SU-DHL-6 (cell line): ENCODE measurements at regions not wholly inside any gene's neighbourhood (a gene's known extent, or its start where the extent isn't known, plus 50 kb on each side); places are given as distances from the start of the nearest gene placed in this dataset.

ENCODE experiments used
- H2AFZ ChIP-seq: fragments of 200-600 bp; sonication (generic); 2 replicates; pipeline ENCODE4 v1.6.1; 2014; ENCODE audit warnings: low read depth, mild to moderate bottlenecking, moderate library complexity, mixed read lengths, antibody characterized with exemption, low read length; ENCODE audit not compliant: severe bottlenecking
- H3F3A ChIP-seq: fragments of 200-600 bp; shearing (Covaris generic); 2 replicates; pipeline ENCODE4 v1.6.0; 2016; ENCODE audit warnings: antibody characterized with exemption, mild to moderate bottlenecking; ENCODE audit not compliant: insufficient read depth
- H3K27ac ChIP-seq: fragments of 200-600 bp; sonication (generic); 2 replicates; pipeline ENCODE4 v1.5.1; 2016; ENCODE audit warnings: low read depth, mild to moderate bottlenecking, low read length, moderate library complexity, mixed read lengths
- H3K27me3 ChIP-seq: fragments of 200-600 bp; sonication (generic), shearing (Covaris generic); 2 replicates; pipeline ENCODE4 v1.6.0; 2014; ENCODE audit warnings: mild to moderate bottlenecking, low read length
- H3K36me3 ChIP-seq: fragments of 200-600 bp; sonication (generic); 2 replicates; pipeline ENCODE4 v1.6.1; 2014; ENCODE audit warnings: mild to moderate bottlenecking, low read length, mixed read lengths
- H3K4me2 ChIP-seq: fragments of 300-600, 200-600 bp; shearing (Covaris generic), sonication (generic); 2 replicates; pipeline ENCODE4 v1.6.0; 2014; ENCODE audit warnings: low read length, low read depth, mild to moderate bottlenecking; ENCODE audit not compliant: poor library complexity, severe bottlenecking
- H3K4me3 ChIP-seq: fragments of 200-600 bp; sonication (generic); 2 replicates; pipeline ENCODE4 v1.5.1; 2014; ENCODE audit warnings: antibody characterized with exemption, low read length, mild to moderate bottlenecking, mixed read lengths; ENCODE audit not compliant: insufficient read depth, poor library complexity, severe bottlenecking
- H3K79me2 ChIP-seq: fragments of 200-600 bp; sonication (generic); 2 replicates; pipeline ENCODE4 v1.6.1; 2014; ENCODE audit warnings: mild to moderate bottlenecking, low read length, moderate library complexity; ENCODE audit not compliant: insufficient read depth
- H3K9ac ChIP-seq: fragments of 200-600 bp; sonication (generic); 2 replicates; pipeline ENCODE4 v1.7.0; 2014; ENCODE audit warnings: mild to moderate bottlenecking, low read length
- H3K9me2 ChIP-seq: fragments of 200-600 bp; sonication (generic); replicated peaks from 2 replicates; pipeline ENCODE4 v1.6.1; 2014; ENCODE audit warnings: low read length; ENCODE audit not compliant: insufficient read depth
- H3K9me3 ChIP-seq: fragments of 200-600 bp; sonication (generic); 2 replicates; pipeline ENCODE4 v1.6.1; 2014; ENCODE audit warnings: low read length, mixed read lengths; ENCODE audit not compliant: insufficient read depth
- H4K20me1 ChIP-seq: fragments of 200-600 bp; sonication (generic); 2 replicates; pipeline ENCODE4 v1.6.1; 2014; ENCODE audit warnings: low read depth, mild to moderate bottlenecking, antibody characterized with exemption, low read length, moderate library complexity, mixed read lengths
- EZH2phosphoT487 ChIP-seq: fragments of 200-600 bp; sonication (generic), shearing (Covaris generic); conservative IDR thresholded peaks from 2 replicates; pipeline ENCODE4 v1.6.1; 2018; ENCODE audit warnings: mild to moderate bottlenecking, antibody characterized with exemption, low read length, moderate library complexity, mixed read lengths
- TF ChIP-seq, protein P1 (sequence below): fragments of 200-600 bp; sonication (generic); IDR thresholded peaks from one replicate; pipeline ENCODE4 v1.5.1; 2017; ENCODE audit warnings: antibody characterized with exemption, mild to moderate bottlenecking, low read length, moderate library complexity; ENCODE audit not compliant: insufficient read depth, poor library complexity, severe bottlenecking

DNA sequence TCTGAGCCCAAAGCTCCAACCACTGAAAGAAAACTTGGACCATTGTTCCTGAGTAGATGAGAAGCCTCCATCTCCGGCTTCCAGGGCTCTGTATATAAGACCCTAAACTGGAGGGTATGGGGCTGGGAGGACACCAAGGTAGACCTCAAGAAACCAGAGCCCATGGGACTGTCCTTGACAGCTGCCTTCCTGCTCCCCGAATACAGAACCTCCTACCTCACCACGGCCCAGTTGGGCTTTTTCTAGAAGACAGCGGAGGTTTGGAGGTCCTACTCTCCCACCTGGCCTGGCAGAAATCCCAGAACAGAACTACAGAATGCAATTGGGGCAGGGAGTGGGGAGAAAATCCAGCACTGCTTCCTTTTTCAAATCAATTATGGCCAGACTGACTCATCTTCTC, 177.3 kb upstream of the ZNF507 start:
- no peaks in the 10 kb centered on the region for H3K36me3 ChIP-seq
- no peak overlapping the region for H3K4me2 ChIP-seq
- no peaks in the 10 kb centered on the region for H4K20me1 ChIP-seq
- no peak overlapping the region for H3K27ac ChIP-seq
- no peaks in the 10 kb centered on the region for H3F3A ChIP-seq
- TF ChIP-seq, protein P1, sequence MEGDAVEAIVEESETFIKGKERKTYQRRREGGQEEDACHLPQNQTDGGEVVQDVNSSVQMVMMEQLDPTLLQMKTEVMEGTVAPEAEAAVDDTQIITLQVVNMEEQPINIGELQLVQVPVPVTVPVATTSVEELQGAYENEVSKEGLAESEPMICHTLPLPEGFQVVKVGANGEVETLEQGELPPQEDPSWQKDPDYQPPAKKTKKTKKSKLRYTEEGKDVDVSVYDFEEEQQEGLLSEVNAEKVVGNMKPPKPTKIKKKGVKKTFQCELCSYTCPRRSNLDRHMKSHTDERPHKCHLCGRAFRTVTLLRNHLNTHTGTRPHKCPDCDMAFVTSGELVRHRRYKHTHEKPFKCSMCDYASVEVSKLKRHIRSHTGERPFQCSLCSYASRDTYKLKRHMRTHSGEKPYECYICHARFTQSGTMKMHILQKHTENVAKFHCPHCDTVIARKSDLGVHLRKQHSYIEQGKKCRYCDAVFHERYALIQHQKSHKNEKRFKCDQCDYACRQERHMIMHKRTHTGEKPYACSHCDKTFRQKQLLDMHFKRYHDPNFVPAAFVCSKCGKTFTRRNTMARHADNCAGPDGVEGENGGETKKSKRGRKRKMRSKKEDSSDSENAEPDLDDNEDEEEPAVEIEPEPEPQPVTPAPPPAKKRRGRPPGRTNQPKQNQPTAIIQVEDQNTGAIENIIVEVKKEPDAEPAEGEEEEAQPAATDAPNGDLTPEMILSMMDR: no peak
- no peak for TF ChIP-seq EZH2phosphoT487
- H3K79me2 ChIP-seq: no peaks in the 10 kb centered on the region
- no peak overlapping the region for H3K9ac ChIP-seq
- no peak overlapping the region for H3K4me3 ChIP-seq
- no peak overlapping the region for H2AFZ ChIP-seq
- H3K9me3 ChIP-seq: no peaks in the 10 kb centered on the region
- no peaks in the 10 kb centered on the region for H3K9me2 ChIP-seq
- H3K27me3 ChIP-seq: no peaks in the 10 kb centered on the region

DNA sequence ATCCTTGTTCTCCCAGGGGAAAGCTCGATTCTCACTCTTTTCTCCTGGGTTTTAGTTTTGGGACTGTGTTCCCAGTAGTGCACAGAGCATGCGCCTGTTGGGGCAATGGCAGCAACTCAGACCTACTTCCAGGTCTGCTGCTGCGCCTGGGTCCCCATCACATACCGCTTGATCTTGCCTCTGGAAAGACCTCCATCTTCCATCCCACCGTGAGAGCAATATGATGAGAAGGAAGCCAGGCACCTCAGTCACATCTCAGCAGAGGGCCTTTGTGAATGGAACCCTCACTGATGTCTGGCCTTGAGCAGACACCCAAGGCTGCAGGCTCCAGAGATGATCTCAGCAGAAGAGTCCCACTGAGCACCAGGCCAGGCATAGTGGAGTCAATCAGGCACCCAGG, 176.8 kb upstream of the ZNF507 start:
- Histone ChIP-seq H3K79me2 (no peaks in the 10 kb centered on the region), H3K27me3 (no peaks in the 10 kb centered on the region), H4K20me1 (no peaks in the 10 kb centered on the region), H3K4me2 (no peak overlapping the region), H3K9me2 (no peaks in the 10 kb centered on the region), H3K4me3 (no peak overlapping the region), H3K36me3 (no peaks in the 10 kb centered on the region), H3K27ac (no peak overlapping the region), H3K9ac (no peak overlapping the region), H3K9me3 (no peaks in the 10 kb centered on the region), H3F3A (no peaks in the 10 kb centered on the region), H2AFZ (no peak overlapping the region)
- TF ChIP-seq, protein P1: no peak
- no peak for TF ChIP-seq EZH2phosphoT487

DNA sequence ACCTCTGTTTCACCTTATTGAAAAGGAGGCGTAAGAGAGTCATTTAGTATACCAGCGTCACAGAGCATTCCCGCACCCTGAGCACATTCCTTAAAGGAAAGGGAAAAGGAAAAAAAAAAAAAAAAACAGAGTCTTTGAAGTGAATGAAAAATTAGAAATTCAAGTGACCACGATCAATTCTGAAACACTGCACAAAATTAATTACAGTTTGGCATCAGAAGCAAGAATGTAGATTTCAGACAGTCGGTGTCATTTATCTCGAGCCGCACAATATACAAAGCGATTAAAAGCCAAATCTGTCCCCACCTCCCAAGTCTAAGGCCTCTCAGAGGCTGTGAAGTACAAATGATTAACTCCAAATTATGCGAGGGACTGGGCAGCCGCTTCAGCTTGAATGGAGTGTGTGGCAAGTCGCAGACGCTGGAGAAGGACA, 173.7 kb upstream of the ZNF507 start:
- no peak for TF ChIP-seq EZH2phosphoT487
- TF ChIP-seq, protein P1: no peak

More for the DNA sequence above, 173.7 kb upstream of the ZNF507 start:
- Histone ChIP-seq H3K79me2 (no peaks in the 10 kb centered on the region), H2AFZ (no peak overlapping the region), H3K4me3 (no peak overlapping the region), H3K9me3 (no peaks in the 10 kb centered on the region), H4K20me1 (no peaks in the 10 kb centered on the region), H3K36me3 (no peaks in the 10 kb centered on the region), H3K27ac (no peak overlapping the region), H3K9me2 (no peaks in the 10 kb centered on the region), H3K4me2 (no peak overlapping the region), H3K27me3 (no peaks in the 10 kb centered on the region), H3F3A (no peaks in the 10 kb centered on the region), H3K9ac (no peak overlapping the region)
